ENCODE measurements at regions not wholly inside any gene's neighbourhood (a gene's known extent, or its start where the extent isn't known, plus 50 kb on each side); places are given as distances from the start of the nearest gene placed in this dataset.
"Not testable (repeated sequence)": the region's sequence is repeated elsewhere in the genome, so short reads cannot be mapped to it uniquely, and the experiment has no call there.

DNA sequence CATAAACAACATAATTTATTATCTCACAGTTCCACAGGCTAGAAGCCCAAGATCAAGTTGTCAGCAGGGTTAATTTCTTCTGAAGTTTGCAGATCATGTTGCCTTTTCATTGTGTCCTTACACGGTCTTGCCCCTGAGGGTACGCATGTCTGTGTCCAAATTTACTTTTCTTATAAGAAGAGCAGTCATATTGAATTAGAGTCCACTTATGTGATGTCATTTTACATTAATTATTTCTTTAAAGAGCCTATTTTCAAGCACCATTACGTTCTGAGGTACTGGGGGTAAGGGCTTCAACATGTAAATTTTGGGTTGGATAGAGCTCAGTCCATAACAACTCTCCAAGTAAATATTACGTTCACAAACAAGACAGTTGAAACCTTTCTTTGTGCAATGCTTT, 236.6 kb upstream of the OR4E1 start:
- no peaks in the 10 kb centered on the region for H4K20me1 ChIP-seq (ENCODE audit: insufficient read depth, low read length)
- H3K4me2 ChIP-seq (replicated peaks; ENCODE audit: extremely low read depth, low read length, poor library complexity, severe bottlenecking), result no peak overlapping the region
- no peaks in the 10 kb centered on the region for H3K36me3 ChIP-seq (replicated peaks in 1 of 2; ENCODE audit: control insufficient read depth in 1 of 2, insufficient read depth in 2 of 2, low read length in 2 of 2)
- TF ChIP-seq, protein P1, sequence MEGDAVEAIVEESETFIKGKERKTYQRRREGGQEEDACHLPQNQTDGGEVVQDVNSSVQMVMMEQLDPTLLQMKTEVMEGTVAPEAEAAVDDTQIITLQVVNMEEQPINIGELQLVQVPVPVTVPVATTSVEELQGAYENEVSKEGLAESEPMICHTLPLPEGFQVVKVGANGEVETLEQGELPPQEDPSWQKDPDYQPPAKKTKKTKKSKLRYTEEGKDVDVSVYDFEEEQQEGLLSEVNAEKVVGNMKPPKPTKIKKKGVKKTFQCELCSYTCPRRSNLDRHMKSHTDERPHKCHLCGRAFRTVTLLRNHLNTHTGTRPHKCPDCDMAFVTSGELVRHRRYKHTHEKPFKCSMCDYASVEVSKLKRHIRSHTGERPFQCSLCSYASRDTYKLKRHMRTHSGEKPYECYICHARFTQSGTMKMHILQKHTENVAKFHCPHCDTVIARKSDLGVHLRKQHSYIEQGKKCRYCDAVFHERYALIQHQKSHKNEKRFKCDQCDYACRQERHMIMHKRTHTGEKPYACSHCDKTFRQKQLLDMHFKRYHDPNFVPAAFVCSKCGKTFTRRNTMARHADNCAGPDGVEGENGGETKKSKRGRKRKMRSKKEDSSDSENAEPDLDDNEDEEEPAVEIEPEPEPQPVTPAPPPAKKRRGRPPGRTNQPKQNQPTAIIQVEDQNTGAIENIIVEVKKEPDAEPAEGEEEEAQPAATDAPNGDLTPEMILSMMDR (IDR thresholded peaks at IDR 0.05), result no peak
- H3K9me3 Mint-ChIP-seq, result no peaks in the 10 kb centered on the region
- DNase-seq, result no peak
- no peaks in the 10 kb centered on the region for H3K4me1 ChIP-seq (ENCODE audit: control insufficient read depth in 1 of 2, insufficient read depth in 2 of 2, low read length in 2 of 2)
- H3K79me2 ChIP-seq (ENCODE audit: insufficient read depth, low read length), result no peaks in the 10 kb centered on the region
- H3K9ac ChIP-seq (ENCODE audit: insufficient read depth, low read length, poor library complexity, severe bottlenecking), result no peak overlapping the region
- intact Hi-C loops (cut with micrococcal nuclease), result no loop called here
- H3K4me1 Mint-ChIP-seq, result peaks cover 3% of the 10 kb centered on the region
- no peaks in the 10 kb centered on the region for H3K36me3 Mint-ChIP-seq
- H3K4me3 Mint-ChIP-seq, result no peak overlapping the region
- no peak overlapping the region for H2AFZ ChIP-seq (ENCODE audit: insufficient read depth, low read depth, low read length, poor library complexity, severe bottlenecking)
- WGBS (ENCODE audit: insufficient coverage), result no CpG with 5 or more reads among the region's 4 CpGs
- H3K4me3 ChIP-seq (replicated peaks in 1 of 3; ENCODE audit: low read depth in 2 of 3, low read length in 3 of 3), result no peak overlapping the region
- no peaks in the 10 kb centered on the region for H3K27me3 ChIP-seq (ENCODE audit: control insufficient read depth in 2 of 2, insufficient read depth in 2 of 2, low read length in 2 of 2)
- H3K27ac Mint-ChIP-seq, result no peak overlapping the region
- no peak overlapping the region for H3K27ac ChIP-seq (ENCODE audit: low read depth in 1 of 2, low read length in 2 of 2)
- H3K27me3 Mint-ChIP-seq (ENCODE audit: low read depth in 3 of 3), result peaks cover 0 to 2% (median 1%) of the 10 kb centered on the region in 3 donors
- no peaks in the 10 kb centered on the region for H3K9me3 ChIP-seq (replicated peaks in 1 of 2; ENCODE audit: control insufficient read depth in 1 of 2, insufficient read depth in 1 of 2, low read length in 2 of 2)

- H3K27me3 ChIP-seq (ENCODE audit: control insufficient read depth in 2 of 2, insufficient read depth in 2 of 2, low read length in 2 of 2), result no peaks in the 10 kb centered on the region
- TF ChIP-seq, protein P1 (IDR thresholded peaks at IDR 0.05), result peak; percentile 53
- no peaks in the 10 kb centered on the region for H3K9me3 ChIP-seq (replicated peaks in 1 of 2; ENCODE audit: control insufficient read depth in 1 of 2, insufficient read depth in 1 of 2, low read length in 2 of 2)
- no peaks in the 10 kb centered on the region for H3K36me3 Mint-ChIP-seq
- no peaks in the 10 kb centered on the region for H4K20me1 ChIP-seq (ENCODE audit: insufficient read depth, low read length)
- H2AFZ ChIP-seq (ENCODE audit: insufficient read depth, low read depth, low read length, poor library complexity, severe bottlenecking), result peak overlapping the region; percentile 55
- H3K4me3 Mint-ChIP-seq, result peak overlapping the region; percentile 68 to 85
- no peaks in the 10 kb centered on the region for H3K36me3 ChIP-seq (replicated peaks in 1 of 2; ENCODE audit: control insufficient read depth in 1 of 2, insufficient read depth in 2 of 2, low read length in 2 of 2)
- no peaks in the 10 kb centered on the region for H3K27me3 Mint-ChIP-seq (ENCODE audit: low read depth in 3 of 3)
- no peak overlapping the region for H3K27ac ChIP-seq (ENCODE audit: low read depth in 1 of 2, low read length in 2 of 2)
- H3K27ac Mint-ChIP-seq, result no peak overlapping the region
- H3K4me2 ChIP-seq (replicated peaks; ENCODE audit: extremely low read depth, low read length, poor library complexity, severe bottlenecking), result peak overlapping the region; percentile 60
- peak overlapping the region in 1 of 3 experiments; percentile 39 for H3K4me3 ChIP-seq (replicated peaks in 1 of 3; ENCODE audit: low read depth in 2 of 3, low read length in 3 of 3)
- peaks cover 0 to 4% (median 2%) of the 10 kb centered on the region in 7 donors for H3K9me3 Mint-ChIP-seq
- H3K79me2 ChIP-seq (ENCODE audit: insufficient read depth, low read length), result no peaks in the 10 kb centered on the region
- H3K4me1 ChIP-seq (ENCODE audit: control insufficient read depth in 1 of 2, insufficient read depth in 2 of 2, low read length in 2 of 2), result no peaks in the 10 kb centered on the region
- intact Hi-C loops (cut with micrococcal nuclease), result no loop called here
- H3K4me1 Mint-ChIP-seq, result peaks cover 9% of the 10 kb centered on the region
- 51% methylated on average over 2 of the region's 4 CpGs for WGBS (ENCODE audit: insufficient coverage)
- no peak overlapping the region for H3K9ac ChIP-seq (ENCODE audit: insufficient read depth, low read length, poor library complexity, severe bottlenecking)
- DNase-seq, result peak in 1 of 3 donors; percentile 30
These were observed 229.1 kb upstream of the OR4E1 start for GRCh38 chr14:21902561-21903181.

GRCh38 chr14:21894898-21895194, 221.2 kb upstream of the OR4E1 start:
- H3K4me1 ChIP-seq (ENCODE audit: control insufficient read depth in 1 of 2, insufficient read depth in 2 of 2, low read length in 2 of 2); H3K27me3 ChIP-seq (ENCODE audit: control insufficient read depth in 2 of 2, insufficient read depth in 2 of 2, low read length in 2 of 2); H3K4me2 ChIP-seq (replicated peaks; ENCODE audit: extremely low read depth, low read length, poor library complexity, severe bottlenecking); DNase-seq; H3K27ac Mint-ChIP-seq; H3K4me3 Mint-ChIP-seq; H3K36me3 Mint-ChIP-seq; H3K27ac ChIP-seq (ENCODE audit: low read depth in 1 of 2, low read length in 2 of 2); H4K20me1 ChIP-seq (ENCODE audit: insufficient read depth, low read length); H3K27me3 Mint-ChIP-seq (ENCODE audit: low read depth in 3 of 3); H3K79me2 ChIP-seq (ENCODE audit: insufficient read depth, low read length); H3K4me3 ChIP-seq (replicated peaks in 1 of 3; ENCODE audit: low read depth in 2 of 3, low read length in 3 of 3); H3K36me3 ChIP-seq (replicated peaks in 1 of 2; ENCODE audit: control insufficient read depth in 1 of 2, insufficient read depth in 2 of 2, low read length in 2 of 2); H3K9me3 ChIP-seq (replicated peaks in 1 of 2; ENCODE audit: control insufficient read depth in 1 of 2, insufficient read depth in 1 of 2, low read length in 2 of 2); intact Hi-C loops (cut with micrococcal nuclease); H3K9ac ChIP-seq (ENCODE audit: insufficient read depth, low read length, poor library complexity, severe bottlenecking); H2AFZ ChIP-seq (ENCODE audit: insufficient read depth, low read depth, low read length, poor library complexity, severe bottlenecking); H3K9me3 Mint-ChIP-seq; H3K4me1 Mint-ChIP-seq: not testable (repeated sequence)
- no CpG with 5 or more reads among the region's 6 CpGs for WGBS (ENCODE audit: insufficient coverage)

Measured in CD14-positive monocyte (primary cell).